ENCODE measurements at regions not wholly inside any gene's neighbourhood (a gene's known extent, or its start where the extent isn't known, plus 50 kb on each side); places are given as distances from the start of the nearest gene placed in this dataset.

DNA sequence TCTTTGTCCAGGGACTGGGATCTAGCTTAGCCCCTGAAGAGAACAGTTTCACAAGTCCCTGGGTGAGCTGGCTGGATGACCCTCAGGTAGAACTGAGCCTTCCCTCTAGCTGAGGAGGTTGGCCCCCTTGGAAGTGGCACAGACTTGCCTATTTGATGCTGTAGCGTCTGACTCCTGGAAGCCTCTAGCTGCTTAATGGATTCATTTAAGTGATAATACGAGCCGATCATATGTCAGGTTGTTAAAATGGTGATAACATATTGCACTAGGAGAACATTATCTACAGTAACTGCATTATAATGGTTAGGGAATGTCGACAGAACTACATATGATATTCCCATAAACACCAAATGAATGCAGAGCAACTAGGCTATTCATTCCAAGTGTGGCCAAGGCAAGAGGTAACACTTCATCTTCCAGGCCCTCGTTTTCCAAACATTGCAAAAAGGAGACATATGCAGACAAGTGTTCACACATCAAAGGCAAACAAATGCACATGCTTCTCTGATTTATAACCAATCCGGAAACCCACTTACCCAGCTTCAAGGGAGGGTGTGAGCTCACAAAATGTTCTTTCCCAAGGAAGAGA, 340.1 kb upstream of the PLXNA2 start:
- H3K36me3 ChIP-seq (ENCODE audit: low read depth): no peaks in the 10 kb centered on the region
- no peak overlapping the region for H3K27ac ChIP-seq
- no peaks in the 10 kb centered on the region for H4K20me1 ChIP-seq (ENCODE audit: insufficient read depth)
- TF ChIP-seq EZH2phosphoT487 (IDR thresholded peaks at IDR 0.05; ENCODE audit: insufficient read depth, low read depth) (no peak), EZH2 (IDR thresholded peaks at IDR 0.05; ENCODE audit: insufficient read depth, poor library complexity, severe bottlenecking) (no peak)
- H3K4me3 ChIP-seq: no peak overlapping the region
- H3K4me1 ChIP-seq (ENCODE audit: insufficient read depth): no peaks in the 10 kb centered on the region
- no peaks in the 10 kb centered on the region for H3K79me2 ChIP-seq (ENCODE audit: insufficient read depth)
- DNase-seq: no peak
- H3K27me3 ChIP-seq (replicated peaks; ENCODE audit: insufficient read depth): no peaks in the 10 kb centered on the region
- H3K9ac ChIP-seq: no peak overlapping the region
- 14 to 18% methylated on average over 6 of the region's 6 CpGs for WGBS, 2 experiments (ENCODE audit: low coverage in 1 of 2, low lambda C conversion rate in 2 of 2, missing lambda C conversion rate in 2 of 2)
- in situ Hi-C loops (cut with MboI): no loop called here
- no peak overlapping the region for H2AFZ ChIP-seq
- H3K4me2 ChIP-seq (ENCODE audit: unreplicated experiment): no peak overlapping the region
- no peaks in the 10 kb centered on the region for H3K9me3 ChIP-seq (ENCODE audit: low read depth)
- no peaks in the 10 kb centered on the region for H3F3A ChIP-seq (ENCODE audit: insufficient read depth)
- no peaks in the 10 kb centered on the region for H3K9me2 ChIP-seq (ENCODE audit: insufficient read depth)

DNA sequence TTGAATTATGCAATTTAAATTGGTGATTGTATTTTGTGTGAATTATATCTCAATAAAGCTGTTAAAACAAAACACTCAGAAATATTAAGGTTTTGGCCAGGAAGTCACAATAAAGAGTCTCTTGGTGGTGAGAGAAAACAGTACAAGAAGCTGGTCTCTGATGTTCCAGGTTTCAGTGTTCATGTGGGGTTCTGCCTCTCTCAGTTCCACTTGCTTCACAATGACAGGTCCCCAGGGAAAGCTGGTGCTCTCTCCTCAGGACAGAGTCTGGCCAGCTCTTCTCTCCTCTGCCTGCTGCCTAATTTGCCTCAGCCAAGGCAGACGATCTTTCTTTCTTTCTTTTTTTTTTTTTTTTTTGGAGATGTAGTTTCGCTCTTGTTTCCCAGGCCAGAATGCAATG, 342.9 kb upstream of the PLXNA2 start:
- no peaks in the 10 kb centered on the region for H3K36me3 ChIP-seq (ENCODE audit: low read depth)
- no peak for DNase-seq
- no peak overlapping the region for H3K4me3 ChIP-seq
- 0 to 23% methylated on average over 1 to 2 of the region's 2 CpGs for WGBS, 2 experiments (ENCODE audit: low coverage in 1 of 2, low lambda C conversion rate in 2 of 2, missing lambda C conversion rate in 2 of 2)
- TF ChIP-seq EZH2 (IDR thresholded peaks at IDR 0.05; ENCODE audit: insufficient read depth, poor library complexity, severe bottlenecking) (no peak), EZH2phosphoT487 (IDR thresholded peaks at IDR 0.05; ENCODE audit: insufficient read depth, low read depth) (no peak)
- no peak overlapping the region for H2AFZ ChIP-seq
- no peak overlapping the region for H3K9ac ChIP-seq
- no peaks in the 10 kb centered on the region for H3F3A ChIP-seq (ENCODE audit: insufficient read depth)
- H3K4me1 ChIP-seq (ENCODE audit: insufficient read depth): no peaks in the 10 kb centered on the region
- no peaks in the 10 kb centered on the region; the same call in 1 of the 2 replicates for H3K27me3 ChIP-seq (replicated peaks; ENCODE audit: insufficient read depth)
- H3K9me2 ChIP-seq (ENCODE audit: insufficient read depth): no peaks in the 10 kb centered on the region
- no peak overlapping the region for H3K27ac ChIP-seq
- no peak overlapping the region for H3K4me2 ChIP-seq (ENCODE audit: unreplicated experiment)
- H3K9me3 ChIP-seq (ENCODE audit: low read depth): no peaks in the 10 kb centered on the region
- in situ Hi-C loops (cut with MboI): no loop called here
- H3K79me2 ChIP-seq (ENCODE audit: insufficient read depth): no peaks in the 10 kb centered on the region
- no peaks in the 10 kb centered on the region for H4K20me1 ChIP-seq (ENCODE audit: insufficient read depth)

DNA sequence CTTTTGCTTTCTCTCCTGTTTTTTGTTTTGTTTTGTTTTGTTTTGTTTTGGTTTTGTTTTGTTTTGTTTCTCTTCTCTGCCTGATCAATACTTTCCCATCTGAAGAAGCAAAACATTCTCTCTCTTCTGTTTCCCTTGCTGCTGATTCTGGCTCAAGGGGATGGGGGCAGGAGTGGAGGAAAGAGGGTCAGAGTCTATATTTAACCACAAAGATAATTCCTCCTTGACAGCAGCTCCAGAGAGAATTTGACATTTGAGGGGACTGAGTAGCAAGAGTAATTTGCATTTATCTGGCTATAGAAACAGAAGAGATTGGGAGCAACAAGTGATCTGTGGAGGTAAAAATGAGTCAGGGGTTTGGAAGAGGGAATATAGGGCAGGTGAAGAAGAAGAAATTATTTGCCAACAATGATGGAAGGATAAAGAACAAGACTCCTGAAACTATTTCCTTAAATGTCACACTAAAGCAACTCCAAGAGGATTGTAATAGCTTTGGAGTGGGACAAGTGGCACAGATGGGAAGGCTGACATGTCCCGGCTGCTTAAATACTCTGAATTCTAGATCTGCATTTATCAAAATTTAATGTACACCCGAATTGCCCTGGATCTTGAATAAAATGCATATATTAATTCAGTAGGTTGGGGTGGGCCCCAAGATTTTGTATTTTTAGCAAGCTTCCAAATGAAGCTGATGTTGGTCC, 349.3 kb upstream of the PLXNA2 start:
- Histone ChIP-seq H3K9me2 (ENCODE audit: insufficient read depth) (no peaks in the 10 kb centered on the region), H3F3A (ENCODE audit: insufficient read depth) (no peaks in the 10 kb centered on the region), H4K20me1 (ENCODE audit: insufficient read depth) (no peaks in the 10 kb centered on the region), H3K4me2 (ENCODE audit: unreplicated experiment) (no peak overlapping the region), H3K79me2 (ENCODE audit: insufficient read depth) (no peaks in the 10 kb centered on the region), H3K27ac (no peak overlapping the region), H3K36me3 (ENCODE audit: low read depth) (no peaks in the 10 kb centered on the region), H2AFZ (no peak overlapping the region), H3K9me3 (ENCODE audit: low read depth) (no peaks in the 10 kb centered on the region), H3K4me1 (ENCODE audit: insufficient read depth) (no peaks in the 10 kb centered on the region), H3K9ac (no peak overlapping the region), H3K27me3 (replicated peaks; ENCODE audit: insufficient read depth) (peaks cover 8% of the 10 kb centered on the region; the same call in 1 of the 2 replicates), H3K4me3 (no peak overlapping the region)
- WGBS, 2 experiments (ENCODE audit: low coverage in 1 of 2, low lambda C conversion rate in 2 of 2, missing lambda C conversion rate in 2 of 2): 24 to 30% methylated on average over 2 of the region's 2 CpGs
- no peak for TF ChIP-seq EZH2phosphoT487 (IDR thresholded peaks at IDR 0.05; ENCODE audit: insufficient read depth, low read depth)
- TF ChIP-seq EZH2 (IDR thresholded peaks at IDR 0.05; ENCODE audit: insufficient read depth, poor library complexity, severe bottlenecking): no peak
- in situ Hi-C loops (cut with MboI): no loop called here
- no peak for DNase-seq

DNA sequence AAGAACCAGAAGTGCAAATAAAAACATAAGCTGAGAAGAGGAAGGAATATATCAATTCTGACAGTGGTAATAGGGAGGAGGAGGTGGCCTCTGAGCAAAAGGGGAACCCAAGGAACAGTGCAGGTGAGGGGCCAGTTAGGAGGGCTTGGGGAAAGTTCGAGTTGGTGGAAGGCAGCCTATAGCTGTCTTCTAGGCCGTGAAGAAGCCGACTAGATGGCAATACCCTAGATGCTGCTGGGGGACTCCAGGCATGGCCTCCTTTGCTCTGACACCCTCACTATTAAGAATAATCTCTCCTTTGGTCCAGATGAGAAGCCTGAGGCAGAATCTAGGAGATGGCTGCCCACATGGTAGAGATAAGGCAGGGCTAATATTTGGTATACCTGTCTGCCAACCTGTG, 351.1 kb upstream of the PLXNA2 start:
- Histone ChIP-seq H4K20me1 (ENCODE audit: insufficient read depth) (no peaks in the 10 kb centered on the region), H3K79me2 (ENCODE audit: insufficient read depth) (no peaks in the 10 kb centered on the region), H3K9ac (no peak overlapping the region), H3K9me2 (ENCODE audit: insufficient read depth) (no peaks in the 10 kb centered on the region), H3K4me2 (ENCODE audit: unreplicated experiment) (no peak overlapping the region), H3F3A (ENCODE audit: insufficient read depth) (no peaks in the 10 kb centered on the region), H2AFZ (no peak overlapping the region), H3K27ac (no peak overlapping the region), H3K9me3 (ENCODE audit: low read depth) (no peaks in the 10 kb centered on the region), H3K4me1 (ENCODE audit: insufficient read depth) (no peaks in the 10 kb centered on the region), H3K36me3 (ENCODE audit: low read depth) (no peaks in the 10 kb centered on the region), H3K4me3 (no peak overlapping the region), H3K27me3 (replicated peaks; ENCODE audit: insufficient read depth) (peaks cover 8% of the 10 kb centered on the region; the same call in 1 of the 2 replicates)
- no peak for DNase-seq
- TF ChIP-seq EZH2 (IDR thresholded peaks at IDR 0.05; ENCODE audit: insufficient read depth, poor library complexity, severe bottlenecking): no peak
- no peak for TF ChIP-seq EZH2phosphoT487 (IDR thresholded peaks at IDR 0.05; ENCODE audit: insufficient read depth, low read depth)
- in situ Hi-C loops (cut with MboI): no loop called here
- WGBS, 2 experiments (ENCODE audit: low coverage in 1 of 2, low lambda C conversion rate in 2 of 2, missing lambda C conversion rate in 2 of 2): 26 to 29% methylated on average over 3 of the region's 3 CpGs
